Germinal center (tissue), 1 donor: ENCODE measurements at regions not wholly inside any gene's neighbourhood (a gene's known extent, or its start where the extent isn't known, plus 50 kb on each side); places are given as distances from the start of the nearest gene placed in this dataset.
A peak's percentile ranks its signal among the peaks of the same experiment; 100 is the strongest.

Experiments
- DNase-seq: peaks from one replicate; pipeline ENCODE4 v3.0.0; 2012; ENCODE audit warnings: mixed read lengths, low spot score

- DNase-seq, result no peak
Observed at GRCh38 chr3:159789742-159790635, 198.6 kb upstream of the IL12A start.

- no peak for DNase-seq
Observed at GRCh38 chr3:159791336-159791735, 197.3 kb upstream of the IL12A start.

- DNase-seq, result no peak
Observed at GRCh38 chr3:159792070-159792469, 196.6 kb upstream of the IL12A start.

GRCh38 chr3:159795042-159795441, 193.6 kb upstream of the IL12A start:
- no peak for DNase-seq

GRCh38 chr3:159795681-159796175, 192.9 kb upstream of the IL12A start:
- no peak for DNase-seq

- no peak for DNase-seq
Observed at GRCh38 chr3:159796226-159796625, 192.4 kb upstream of the IL12A start.

GRCh38 chr3:159796744-159797143, 191.9 kb upstream of the IL12A start:
- no peak for DNase-seq

GRCh38 chr3:159797771-159798170, 190.9 kb upstream of the IL12A start:
- no peak for DNase-seq

- DNase-seq, result no peak
Observed at GRCh38 chr3:159798951-159799350, 189.7 kb upstream of the IL12A start.

- no peak for DNase-seq
Observed at GRCh38 chr3:159800434-159801155, 188.0 kb upstream of the IL12A start.

- no peak for DNase-seq
Observed at GRCh38 chr3:159802864-159803263, 185.8 kb upstream of the IL12A start.

GRCh38 chr3:159803459-159803858, 185.2 kb upstream of the IL12A start:
- no peak for DNase-seq

GRCh38 chr3:159804726-159805410, 183.8 kb upstream of the IL12A start:
- DNase-seq, result peak; percentile 58

GRCh38 chr3:159805411-159805772, 183.2 kb upstream of the IL12A start:
- no peak for DNase-seq

GRCh38 chr3:159806412-159806811, 182.2 kb upstream of the IL12A start:
- DNase-seq, result no peak

GRCh38 chr3:159807137-159808040, 181.2 kb upstream of the IL12A start:
- no peak for DNase-seq

- no peak for DNase-seq
Observed at GRCh38 chr3:159813822-159814531, 174.7 kb upstream of the IL12A start.

GRCh38 chr3:159816512-159816911, 172.1 kb upstream of the IL12A start:
- no peak for DNase-seq

- no peak for DNase-seq
Observed at GRCh38 chr3:159817126-159817525, 171.5 kb upstream of the IL12A start.

- DNase-seq, result no peak
Observed at GRCh38 chr3:159817571-159817970, 171.1 kb upstream of the IL12A start.

- no peak for DNase-seq
Observed at GRCh38 chr3:159818399-159818798, 170.2 kb upstream of the IL12A start.
